CD4-positive, alpha-beta memory T cell (primary cell): ENCODE measurements at regions not wholly inside any gene's neighbourhood (a gene's known extent, or its start where the extent isn't known, plus 50 kb on each side); places are given as distances from the start of the nearest gene placed in this dataset.

Experiments used
- CTCF ChIA-PET: fragments of 350-600 bp; sonication (Branson Sonifier 250); formaldehyde crosslinking; loops from one replicate; lab custom pipeline; 2021; ENCODE audit warnings: inconsistent platforms; ENCODE audit not compliant: partially characterized antibody; lab: Charles Lee
- POLR2A ChIA-PET: fragments of 350-600 bp; sonication (Branson Sonifier 250); formaldehyde crosslinking; loops from one replicate; lab custom pipeline; 2021; ENCODE audit not compliant: partially characterized antibody; lab: Charles Lee
- DNase-seq, 5 donors: peaks; one replicate each; pipeline versions ENCODE4 v3.0.0 to v3.0.0-alpha.2; 2020 to 2022; ENCODE audit warnings: mixed read lengths in 1 of 5
- H3K27ac ChIP-seq: one replicate; pipeline ENCODE4 v1.7.0; 2013; ENCODE audit warnings: low read depth, low read length
- H3K27me3 ChIP-seq: 2 replicates; pipeline ENCODE4 v1.7.0; 2013; ENCODE audit warnings: mild to moderate bottlenecking, low read length, moderate library complexity; ENCODE audit not compliant: insufficient read depth
- H3K36me3 ChIP-seq: 2 replicates; pipeline ENCODE4 v1.7.0; 2013; ENCODE audit warnings: mild to moderate bottlenecking, low read length, moderate library complexity; ENCODE audit not compliant: insufficient read depth
- H3K4me1 ChIP-seq: 2 replicates; pipeline ENCODE4 v1.7.0; 2013; ENCODE audit warnings: mild to moderate bottlenecking, low read length, moderate library complexity; ENCODE audit not compliant: insufficient read depth
- H3K4me3 ChIP-seq, 2 donors: one replicate each; pipeline ENCODE4 v1.7.0; 2013; ENCODE audit warnings: low read length in 2 of 2, mild to moderate bottlenecking in 1 of 2
- H3K9me3 ChIP-seq, 2 donors: one replicate each; pipeline ENCODE4 v1.7.0; 2013; ENCODE audit warnings: low read length in 2 of 2, control low read depth in 1 of 2; ENCODE audit not compliant: control insufficient read depth in 1 of 2
- H3K27ac Mint-ChIP-seq, 7 donors: one replicate each; pipeline ENCODE4 v1.8.0; 2020 to 2021; ENCODE audit warnings: mixed read lengths in 7 of 7, mild to moderate bottlenecking in 6 of 7, inconsistent platforms in 3 of 7, moderate library complexity in 3 of 7
- H3K27me3 Mint-ChIP-seq, 2 donors: one replicate each; pipeline ENCODE4 v1.8.0; 2020 to 2021; ENCODE audit warnings: mixed read lengths in 2 of 2
- H3K36me3 Mint-ChIP-seq, 2 donors: one replicate each; pipeline ENCODE4 v1.8.0; 2020 to 2021; ENCODE audit warnings: mixed read lengths in 2 of 2, inconsistent platforms in 1 of 2, mild to moderate bottlenecking in 1 of 2
- H3K4me1 Mint-ChIP-seq, 4 donors: one replicate each; pipeline ENCODE4 v1.8.0; 2020 to 2021; ENCODE audit warnings: mixed read lengths in 4 of 4, mild to moderate bottlenecking in 1 of 4
- H3K4me3 Mint-ChIP-seq, 8 donors: one replicate each; pipeline ENCODE4 v1.8.0; 2020 to 2021; ENCODE audit warnings: mixed read lengths in 8 of 8, mild to moderate bottlenecking in 7 of 8, moderate library complexity in 6 of 8, inconsistent platforms in 3 of 8
- H3K9me3 Mint-ChIP-seq, 8 donors: one replicate each; pipeline ENCODE4 v1.8.0; 2020 to 2021; ENCODE audit warnings: mixed read lengths in 8 of 8, mild to moderate bottlenecking in 5 of 8, inconsistent platforms in 3 of 8, moderate library complexity in 1 of 8
- intact Hi-C: fragments of 100-400 bp; cut with micrococcal nuclease; formaldehyde crosslinking; loops from one replicate; pipeline ENCODE4 v1.15.1; 2023

- Mint-ChIP-seq H3K4me1 (no peaks in the 10 kb centered on the region), H3K27ac (no peak overlapping the region), H3K27me3 (no peaks in the 10 kb centered on the region), H3K9me3 (peaks cover 0 to 2% (median 0%) of the 10 kb centered on the region in 8 donors), H3K36me3 (no peaks in the 10 kb centered on the region), H3K4me3 (no peak overlapping the region)
- Histone ChIP-seq H3K9me3 (no peaks in the 10 kb centered on the region), H3K27me3 (no peaks in the 10 kb centered on the region), H3K36me3 (no peaks in the 10 kb centered on the region), H3K27ac (no peak overlapping the region), H3K4me3 (no peak overlapping the region), H3K4me1 (no peaks in the 10 kb centered on the region)
- no peak for DNase-seq
- intact Hi-C loops, result no loop called here
- ChIA-PET CTCF (no interaction called here), POLR2A (no interaction called here)
Measured at GRCh38 chr11:27807596-27807995, 107.3 kb upstream of the BDNF start.

- Histone ChIP-seq H3K9me3 (no peaks in the 10 kb centered on the region), H3K36me3 (no peaks in the 10 kb centered on the region), H3K4me1 (no peaks in the 10 kb centered on the region), H3K27ac (no peak overlapping the region), H3K4me3 (no peak overlapping the region), H3K27me3 (no peaks in the 10 kb centered on the region)
- H3K36me3 Mint-ChIP-seq, result no peaks in the 10 kb centered on the region
- no peak for DNase-seq
- CTCF ChIA-PET, result no interaction called here
- H3K4me3 Mint-ChIP-seq, result no peak overlapping the region
- POLR2A ChIA-PET, result no interaction called here
- no peak overlapping the region for H3K27ac Mint-ChIP-seq
- peaks cover 0 to 2% (median 0%) of the 10 kb centered on the region in 8 donors for H3K9me3 Mint-ChIP-seq
- H3K4me1 Mint-ChIP-seq, result no peaks in the 10 kb centered on the region
- intact Hi-C loops, result no loop called here
- no peaks in the 10 kb centered on the region for H3K27me3 Mint-ChIP-seq
Measured at GRCh38 chr11:27806122-27806521, 105.9 kb upstream of the BDNF start.

GRCh38 chr11:27795955-27796861 lies 96.0 kb upstream of the BDNF start:
- Mint-ChIP-seq H3K4me1 (peaks cover 0 to 1% (median 0%) of the 10 kb centered on the region in 4 donors), H3K36me3 (no peaks in the 10 kb centered on the region), H3K27ac (no peak overlapping the region), H3K4me3 (no peak overlapping the region), H3K27me3 (peaks cover 2 to 3% of the 10 kb centered on the region in 2 donors), H3K9me3 (peaks cover 0 to 8% (median 0%) of the 10 kb centered on the region in 8 donors)
- DNase-seq, result no peak
- no peaks in the 10 kb centered on the region for H3K9me3 ChIP-seq
- intact Hi-C loops, result no loop called here
- H3K4me1 ChIP-seq, result no peaks in the 10 kb centered on the region
- H3K36me3 ChIP-seq, result no peaks in the 10 kb centered on the region
- H3K27ac ChIP-seq, result no peak overlapping the region
- H3K27me3 ChIP-seq, result no peaks in the 10 kb centered on the region
- no peak overlapping the region for H3K4me3 ChIP-seq
- CTCF ChIA-PET, result no interaction called here
- POLR2A ChIA-PET, result no interaction called here

GRCh38 chr11:27786864-27787263 lies 86.6 kb upstream of the BDNF start:
- no peaks in the 10 kb centered on the region for H3K36me3 Mint-ChIP-seq
- no peak overlapping the region for H3K4me3 Mint-ChIP-seq
- peaks cover 0 to 4% (median 0%) of the 10 kb centered on the region in 8 donors for H3K9me3 Mint-ChIP-seq
- intact Hi-C loops, result no loop called here
- H3K27ac ChIP-seq, result no peak overlapping the region
- ChIA-PET POLR2A (no interaction called here), CTCF (no interaction called here)
- no peak overlapping the region for H3K27ac Mint-ChIP-seq
- no peaks in the 10 kb centered on the region for H3K27me3 ChIP-seq
- H3K36me3 ChIP-seq, result no peaks in the 10 kb centered on the region
- no peaks in the 10 kb centered on the region for H3K4me1 ChIP-seq
- no peaks in the 10 kb centered on the region for H3K27me3 Mint-ChIP-seq
- DNase-seq, result no peak
- H3K4me3 ChIP-seq, result no peak overlapping the region
- no peaks in the 10 kb centered on the region for H3K4me1 Mint-ChIP-seq
- H3K9me3 ChIP-seq, result no peaks in the 10 kb centered on the region

- H3K4me1 ChIP-seq, result no peaks in the 10 kb centered on the region
- H3K4me1 Mint-ChIP-seq, result no peaks in the 10 kb centered on the region
- no peaks in the 10 kb centered on the region for H3K27me3 ChIP-seq
- H3K9me3 ChIP-seq, result no peaks in the 10 kb centered on the region
- no peaks in the 10 kb centered on the region for H3K36me3 Mint-ChIP-seq
- H3K36me3 ChIP-seq, result no peaks in the 10 kb centered on the region
- ChIA-PET POLR2A (no interaction called here), CTCF (no interaction called here)
- H3K27ac ChIP-seq, result no peak overlapping the region
- peaks cover 0 to 4% (median 0%) of the 10 kb centered on the region in 8 donors for H3K9me3 Mint-ChIP-seq
- H3K27ac Mint-ChIP-seq, result no peak overlapping the region
- no peak overlapping the region for H3K4me3 Mint-ChIP-seq
- no peak for DNase-seq
- intact Hi-C loops, result no loop called here
- H3K27me3 Mint-ChIP-seq, result no peaks in the 10 kb centered on the region
- no peak overlapping the region for H3K4me3 ChIP-seq
Measured at GRCh38 chr11:27786331-27786730, 86.1 kb upstream of the BDNF start.

GRCh38 chr11:27783701-27784355 lies 83.6 kb upstream of the BDNF start:
- POLR2A ChIA-PET, result no interaction called here
- no peaks in the 10 kb centered on the region for H3K27me3 Mint-ChIP-seq

GRCh38 chr11:27777033-27777432 lies 76.8 kb upstream of the BDNF start:
- Histone ChIP-seq H3K4me3 (no peak overlapping the region), H3K36me3 (no peaks in the 10 kb centered on the region), H3K4me1 (no peaks in the 10 kb centered on the region), H3K27ac (no peak overlapping the region), H3K9me3 (no peaks in the 10 kb centered on the region), H3K27me3 (no peaks in the 10 kb centered on the region)
- Mint-ChIP-seq H3K36me3 (no peaks in the 10 kb centered on the region), H3K9me3 (peaks cover 0 to 9% (median 2%) of the 10 kb centered on the region in 8 donors), H3K4me1 (no peaks in the 10 kb centered on the region), H3K27ac (no peak overlapping the region), H3K27me3 (no peaks in the 10 kb centered on the region), H3K4me3 (no peak overlapping the region)
- POLR2A ChIA-PET, result no interaction called here
- CTCF ChIA-PET, result no interaction called here
- no peak for DNase-seq
- intact Hi-C loops, result no loop called here

More at GRCh38 chr11:27783701-27784355, 83.6 kb upstream of the BDNF start:
- Histone ChIP-seq H3K27ac (no peak overlapping the region), H3K36me3 (no peaks in the 10 kb centered on the region), H3K27me3 (no peaks in the 10 kb centered on the region), H3K9me3 (no peaks in the 10 kb centered on the region), H3K4me3 (no peak overlapping the region), H3K4me1 (no peaks in the 10 kb centered on the region)
- H3K9me3 Mint-ChIP-seq, result peaks cover 0 to 9% (median 2%) of the 10 kb centered on the region in 8 donors
- no peaks in the 10 kb centered on the region for H3K4me1 Mint-ChIP-seq
- H3K27ac Mint-ChIP-seq, result no peak overlapping the region
- intact Hi-C loops, result no loop called here
- peak overlapping the region in 1 of 8 donors; percentile 49 for H3K4me3 Mint-ChIP-seq
- CTCF ChIA-PET, result no interaction called here
- no peak for DNase-seq
- H3K36me3 Mint-ChIP-seq, result no peaks in the 10 kb centered on the region
